ENCODE measurements at regions not wholly inside any gene's neighbourhood (a gene's known extent, or its start where the extent isn't known, plus 50 kb on each side); places are given as distances from the start of the nearest gene placed in this dataset.

- Histone ChIP-seq H3K27me3 (ENCODE audit: control insufficient read depth in 2 of 2, insufficient read depth in 2 of 2, low read length in 2 of 2) (no peaks in the 10 kb centered on the region), H3K4me1 (ENCODE audit: control insufficient read depth in 1 of 2, insufficient read depth in 2 of 2, low read length in 2 of 2) (no peaks in the 10 kb centered on the region), H3K36me3 (replicated peaks in 1 of 2; ENCODE audit: control insufficient read depth in 1 of 2, insufficient read depth in 2 of 2, low read length in 2 of 2) (no peaks in the 10 kb centered on the region), H3K79me2 (ENCODE audit: insufficient read depth, low read length) (no peaks in the 10 kb centered on the region), H4K20me1 (ENCODE audit: insufficient read depth, low read length) (no peaks in the 10 kb centered on the region), H3K27ac (ENCODE audit: low read depth in 1 of 2, low read length in 2 of 2) (no peak overlapping the region), H3K9ac (ENCODE audit: insufficient read depth, low read length, poor library complexity, severe bottlenecking) (no peak overlapping the region), H3K4me2 (replicated peaks; ENCODE audit: extremely low read depth, low read length, poor library complexity, severe bottlenecking) (no peak overlapping the region), H3K4me3 (replicated peaks in 1 of 3; ENCODE audit: low read depth in 2 of 3, low read length in 3 of 3) (no peak overlapping the region), H3K9me3 (replicated peaks in 1 of 2; ENCODE audit: control insufficient read depth in 1 of 2, insufficient read depth in 1 of 2, low read length in 2 of 2) (no peaks in the 10 kb centered on the region), H2AFZ (ENCODE audit: insufficient read depth, low read depth, low read length, poor library complexity, severe bottlenecking) (no peak overlapping the region)
- intact Hi-C loops (cut with micrococcal nuclease): no loop called here
- no peak for TF ChIP-seq CTCF (IDR thresholded peaks at IDR 0.05)
- peaks cover 0 to 2% (median 0%) of the 10 kb centered on the region in 3 donors for H3K27me3 Mint-ChIP-seq (ENCODE audit: low read depth in 3 of 3)
- DNase-seq: no peak
- no peaks in the 10 kb centered on the region for H3K9me3 Mint-ChIP-seq
- no peaks in the 10 kb centered on the region for H3K36me3 Mint-ChIP-seq
- WGBS (ENCODE audit: insufficient coverage): 93% methylated on average over 3 of the region's 4 CpGs
- no peak overlapping the region for H3K4me3 Mint-ChIP-seq
- no peak overlapping the region for H3K27ac Mint-ChIP-seq
- no peaks in the 10 kb centered on the region for H3K4me1 Mint-ChIP-seq
These were observed 72.8 kb downstream of the EOMES start for GRCh38 chr3:27649277-27649676.

GRCh38 chr3:27646896-27647295, 75.2 kb downstream of the EOMES start:
- Mint-ChIP-seq H3K27ac (no peak overlapping the region), H3K36me3 (no peaks in the 10 kb centered on the region), H3K27me3 (ENCODE audit: low read depth in 3 of 3) (peaks cover 0 to 4% (median 2%) of the 10 kb centered on the region in 3 donors), H3K9me3 (peaks cover 0 to 3% (median 0%) of the 10 kb centered on the region in 7 donors), H3K4me1 (no peaks in the 10 kb centered on the region), H3K4me3 (no peak overlapping the region)
- TF ChIP-seq CTCF (IDR thresholded peaks at IDR 0.05): no peak
- no peak overlapping the region for H3K4me2 ChIP-seq (replicated peaks; ENCODE audit: extremely low read depth, low read length, poor library complexity, severe bottlenecking)
- H4K20me1 ChIP-seq (ENCODE audit: insufficient read depth, low read length): no peaks in the 10 kb centered on the region
- no peaks in the 10 kb centered on the region for H3K27me3 ChIP-seq (ENCODE audit: control insufficient read depth in 2 of 2, insufficient read depth in 2 of 2, low read length in 2 of 2)
- H3K27ac ChIP-seq (ENCODE audit: low read depth in 1 of 2, low read length in 2 of 2): no peak overlapping the region
- H3K4me3 ChIP-seq (replicated peaks in 1 of 3; ENCODE audit: low read depth in 2 of 3, low read length in 3 of 3): no peak overlapping the region
- H3K9me3 ChIP-seq (replicated peaks in 1 of 2; ENCODE audit: control insufficient read depth in 1 of 2, insufficient read depth in 1 of 2, low read length in 2 of 2): no peaks in the 10 kb centered on the region
- intact Hi-C loops (cut with micrococcal nuclease): no loop called here
- no peaks in the 10 kb centered on the region for H3K79me2 ChIP-seq (ENCODE audit: insufficient read depth, low read length)
- no peak overlapping the region for H2AFZ ChIP-seq (ENCODE audit: insufficient read depth, low read depth, low read length, poor library complexity, severe bottlenecking)
- H3K4me1 ChIP-seq (ENCODE audit: control insufficient read depth in 1 of 2, insufficient read depth in 2 of 2, low read length in 2 of 2): no peaks in the 10 kb centered on the region
- no peak for DNase-seq
- no peaks in the 10 kb centered on the region for H3K36me3 ChIP-seq (replicated peaks in 1 of 2; ENCODE audit: control insufficient read depth in 1 of 2, insufficient read depth in 2 of 2, low read length in 2 of 2)
- no peak overlapping the region for H3K9ac ChIP-seq (ENCODE audit: insufficient read depth, low read length, poor library complexity, severe bottlenecking)
